ENCODE measurements at regions not wholly inside any gene's neighbourhood (a gene's known extent, or its start where the extent isn't known, plus 50 kb on each side); places are given as distances from the start of the nearest gene placed in this dataset.

GRCh38 chr7:124171068-124171467, 138.2 kb upstream of the TMEM229A start:
- peak; percentile 67 for TF ChIP-seq CTCF (IDR thresholded peaks at IDR 0.05; ENCODE audit: low read depth, low read length)
- no peak overlapping the region for H3K4me3 ChIP-seq (ENCODE audit: low read depth, low read length)

- no peak overlapping the region for H3K4me3 ChIP-seq (ENCODE audit: low read depth, low read length)
- TF ChIP-seq CTCF (IDR thresholded peaks at IDR 0.05; ENCODE audit: low read depth, low read length): no peak
Observed at GRCh38 chr7:124168616-124169015, 135.7 kb upstream of the TMEM229A start.

GRCh38 chr7:124162667-124163066, 129.8 kb upstream of the TMEM229A start:
- no peak for TF ChIP-seq CTCF (IDR thresholded peaks at IDR 0.05; ENCODE audit: low read depth, low read length)
- H3K4me3 ChIP-seq (ENCODE audit: low read depth, low read length): no peak overlapping the region

- H3K4me3 ChIP-seq (ENCODE audit: low read depth, low read length): no peak overlapping the region
- no peak; the same call in 1 of the 2 replicates for TF ChIP-seq CTCF (IDR thresholded peaks at IDR 0.05; ENCODE audit: low read depth, low read length)
Observed at GRCh38 chr7:124155432-124156022, 122.7 kb upstream of the TMEM229A start.

GRCh38 chr7:124152859-124153692, 120.2 kb upstream of the TMEM229A start:
- peak; percentile 39 for TF ChIP-seq CTCF (IDR thresholded peaks at IDR 0.05; ENCODE audit: low read depth, low read length)
- no peak overlapping the region for H3K4me3 ChIP-seq (ENCODE audit: low read depth, low read length)

- no peak for TF ChIP-seq CTCF (IDR thresholded peaks at IDR 0.05; ENCODE audit: low read depth, low read length)
- no peak overlapping the region for H3K4me3 ChIP-seq (ENCODE audit: low read depth, low read length)
Observed at GRCh38 chr7:124137664-124138063, 104.8 kb upstream of the TMEM229A start.

- no peak overlapping the region for H3K4me3 ChIP-seq (ENCODE audit: low read depth, low read length)
- TF ChIP-seq CTCF (IDR thresholded peaks at IDR 0.05; ENCODE audit: low read depth, low read length): no peak
Observed at GRCh38 chr7:124124201-124124600, 91.3 kb upstream of the TMEM229A start.
